Peyer's patch (tissue), 4 donors: ENCODE measurements at regions not wholly inside any gene's neighbourhood (a gene's known extent, or its start where the extent isn't known, plus 50 kb on each side); places are given as distances from the start of the nearest gene placed in this dataset.

Source experiments
- DNase-seq, 3 donors: peaks; one replicate each; pipeline ENCODE4 v3.0.0-alpha.2; 2017 to 2019
- H3K27ac ChIP-seq, 4 donors: fragments of 200-600 bp; sonication (generic); one replicate each; pipeline ENCODE4 v1.5.1; 2016 to 2019
- H3K27me3 ChIP-seq, 2 donors: fragments of 200-600 bp; sonication (generic); one replicate each; pipeline ENCODE4 v1.5.1; 2019
- H3K36me3 ChIP-seq, 3 donors: fragments of 200-600 bp; sonication (generic); one replicate each; pipeline ENCODE4 v1.5.1; 2016 to 2019
- H3K4me1 ChIP-seq, 4 donors: fragments of 200-600 bp; sonication (generic); one replicate each; pipeline ENCODE4 v1.5.1; 2016 to 2019
- H3K4me3 ChIP-seq, 4 donors: fragments of 200-600 bp; sonication (generic); 1 replicate in 3 of 4; 2 replicates in 1 of 4; pipeline ENCODE4 v1.5.1; 2016 to 2019; ENCODE audit warnings: mild to moderate bottlenecking in 1 of 4
- H3K9me3 ChIP-seq, 4 donors: fragments of 200-600 bp; sonication (generic); one replicate each; pipeline ENCODE4 v1.5.1; 2016 to 2019; ENCODE audit warnings: mild to moderate bottlenecking in 1 of 4
- POLR2A ChIP-seq, 2 donors: fragments of 450-650 bp; IDR thresholded peaks; one replicate each; pipeline ENCODE4 v1.5.1; 2017; ENCODE audit warnings: antibody characterized with exemption in 2 of 2, mild to moderate bottlenecking in 2 of 2, moderate library complexity in 2 of 2
- TF ChIP-seq, protein P1 (sequence below), 6 experiments: fragments of 450-650 bp in 4 of 6; fragments of 200-600 bp in 2 of 6; sonication (generic) in 1 of 6; IDR thresholded peaks; one replicate each; pipeline ENCODE4 v1.5.1; 2017 to 2019; ENCODE audit warnings: antibody characterized with exemption in 6 of 6, mild to moderate bottlenecking in 3 of 6, moderate library complexity in 1 of 6

DNA sequence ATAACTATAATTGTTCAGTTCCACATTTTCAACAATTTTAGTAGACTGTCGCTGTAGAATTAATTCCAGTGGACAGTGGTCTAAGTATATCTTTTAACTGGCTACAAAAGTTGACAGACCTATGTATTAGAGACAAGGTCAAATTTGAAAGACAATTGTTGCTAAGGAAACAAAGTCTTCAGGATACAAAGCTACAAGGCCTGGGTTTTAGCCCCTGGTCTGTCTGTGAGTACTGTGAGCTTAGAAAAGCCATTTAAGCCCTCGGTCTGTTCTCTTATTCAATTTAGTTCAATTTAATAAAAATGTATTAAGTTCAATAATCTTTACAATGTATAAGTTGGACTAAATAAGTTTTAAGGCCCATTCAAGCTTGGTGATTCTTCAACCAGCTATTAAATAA, 352.5 kb downstream of the HDGFL1 start:
- no peaks in the 10 kb centered on the region for H3K9me3 ChIP-seq
- H3K27me3 ChIP-seq: no peaks in the 10 kb centered on the region
- H3K4me3 ChIP-seq: no peak overlapping the region
- H3K36me3 ChIP-seq: no peaks in the 10 kb centered on the region
- TF ChIP-seq, protein P1, sequence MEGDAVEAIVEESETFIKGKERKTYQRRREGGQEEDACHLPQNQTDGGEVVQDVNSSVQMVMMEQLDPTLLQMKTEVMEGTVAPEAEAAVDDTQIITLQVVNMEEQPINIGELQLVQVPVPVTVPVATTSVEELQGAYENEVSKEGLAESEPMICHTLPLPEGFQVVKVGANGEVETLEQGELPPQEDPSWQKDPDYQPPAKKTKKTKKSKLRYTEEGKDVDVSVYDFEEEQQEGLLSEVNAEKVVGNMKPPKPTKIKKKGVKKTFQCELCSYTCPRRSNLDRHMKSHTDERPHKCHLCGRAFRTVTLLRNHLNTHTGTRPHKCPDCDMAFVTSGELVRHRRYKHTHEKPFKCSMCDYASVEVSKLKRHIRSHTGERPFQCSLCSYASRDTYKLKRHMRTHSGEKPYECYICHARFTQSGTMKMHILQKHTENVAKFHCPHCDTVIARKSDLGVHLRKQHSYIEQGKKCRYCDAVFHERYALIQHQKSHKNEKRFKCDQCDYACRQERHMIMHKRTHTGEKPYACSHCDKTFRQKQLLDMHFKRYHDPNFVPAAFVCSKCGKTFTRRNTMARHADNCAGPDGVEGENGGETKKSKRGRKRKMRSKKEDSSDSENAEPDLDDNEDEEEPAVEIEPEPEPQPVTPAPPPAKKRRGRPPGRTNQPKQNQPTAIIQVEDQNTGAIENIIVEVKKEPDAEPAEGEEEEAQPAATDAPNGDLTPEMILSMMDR (IDR thresholded peaks at IDR 0.05): no peak
- no peak for TF ChIP-seq POLR2A (IDR thresholded peaks at IDR 0.05)
- no peaks in the 10 kb centered on the region for H3K4me1 ChIP-seq
- H3K27ac ChIP-seq: no peak overlapping the region
- DNase-seq: no peak

DNA sequence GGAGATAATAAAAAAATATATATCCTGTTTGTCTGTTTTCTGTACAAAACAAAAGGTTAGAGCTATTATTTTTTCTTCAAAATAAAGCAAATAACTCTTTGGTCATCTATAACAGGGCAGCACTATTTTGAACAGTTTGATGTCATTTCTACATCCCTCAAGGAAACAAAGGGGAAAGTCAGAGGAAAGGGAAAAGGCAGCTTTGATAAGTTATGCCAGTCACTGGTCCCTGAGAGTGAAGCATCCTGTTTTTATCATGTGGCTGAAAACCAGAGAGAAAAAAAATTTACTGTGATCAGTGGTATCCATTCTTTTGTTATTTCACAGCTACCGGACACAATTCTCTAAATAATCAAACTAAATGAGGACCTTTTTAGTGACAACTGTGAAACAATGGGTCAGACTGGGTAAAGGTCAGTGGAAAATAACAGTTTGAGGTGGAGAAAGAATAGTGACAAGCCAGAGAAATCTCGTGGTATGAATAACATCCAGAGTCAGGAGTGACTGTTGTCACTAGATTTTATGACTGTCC, 356.0 kb downstream of the HDGFL1 start:
- Histone ChIP-seq H3K4me3 (no peak overlapping the region), H3K36me3 (no peaks in the 10 kb centered on the region), H3K9me3 (no peaks in the 10 kb centered on the region), H3K4me1 (no peaks in the 10 kb centered on the region), H3K27ac (no peak overlapping the region), H3K27me3 (no peaks in the 10 kb centered on the region)
- DNase-seq: no peak
- TF ChIP-seq, protein P1 (IDR thresholded peaks at IDR 0.05): no peak
- TF ChIP-seq POLR2A (IDR thresholded peaks at IDR 0.05): no peak

DNA sequence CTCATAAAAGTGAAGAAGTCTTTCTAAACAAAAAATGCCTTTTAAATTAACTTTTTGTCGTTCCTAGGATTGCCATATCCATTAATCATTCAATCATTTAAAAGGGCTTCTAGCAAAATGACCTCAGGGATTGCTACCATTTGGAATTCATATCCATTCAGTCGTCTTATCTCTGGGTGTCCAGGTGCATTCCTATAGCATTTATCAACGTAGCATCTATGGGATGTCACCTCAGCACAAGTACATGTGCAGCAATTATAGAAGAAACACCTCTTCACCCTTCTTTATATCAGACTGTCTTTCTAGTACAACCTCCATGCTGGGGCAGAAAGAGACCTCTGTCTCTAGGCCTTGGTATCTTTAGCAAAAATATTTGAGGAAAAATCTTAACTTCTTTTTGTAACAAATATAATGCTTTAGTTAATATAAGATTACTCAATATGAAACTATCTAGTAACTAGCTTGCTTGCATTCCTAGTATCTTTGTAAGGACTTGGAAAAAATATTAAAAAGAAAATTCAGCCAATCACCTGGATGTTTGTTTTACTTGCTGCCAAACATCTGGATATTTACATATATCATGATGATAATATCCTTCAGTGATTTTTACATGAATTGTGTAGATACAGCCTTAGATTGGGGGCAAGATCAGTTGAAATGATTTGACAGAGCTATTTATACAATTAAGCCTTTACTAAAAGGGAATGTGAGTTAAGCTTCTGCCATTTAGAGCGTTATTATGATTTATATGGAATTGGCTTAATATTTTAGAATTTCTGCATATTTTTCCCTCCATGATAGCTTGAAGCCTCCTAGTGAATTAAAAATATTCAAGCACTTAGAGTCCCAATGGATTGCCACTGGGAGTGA, 356.8 kb downstream of the HDGFL1 start:
- Histone ChIP-seq H3K4me3 (no peak overlapping the region), H3K4me1 (no peaks in the 10 kb centered on the region), H3K27me3 (no peaks in the 10 kb centered on the region), H3K9me3 (no peaks in the 10 kb centered on the region), H3K27ac (no peak overlapping the region), H3K36me3 (no peaks in the 10 kb centered on the region)
- no peak for DNase-seq
- TF ChIP-seq, protein P1 (IDR thresholded peaks at IDR 0.05): no peak
- no peak for TF ChIP-seq POLR2A (IDR thresholded peaks at IDR 0.05)

DNA sequence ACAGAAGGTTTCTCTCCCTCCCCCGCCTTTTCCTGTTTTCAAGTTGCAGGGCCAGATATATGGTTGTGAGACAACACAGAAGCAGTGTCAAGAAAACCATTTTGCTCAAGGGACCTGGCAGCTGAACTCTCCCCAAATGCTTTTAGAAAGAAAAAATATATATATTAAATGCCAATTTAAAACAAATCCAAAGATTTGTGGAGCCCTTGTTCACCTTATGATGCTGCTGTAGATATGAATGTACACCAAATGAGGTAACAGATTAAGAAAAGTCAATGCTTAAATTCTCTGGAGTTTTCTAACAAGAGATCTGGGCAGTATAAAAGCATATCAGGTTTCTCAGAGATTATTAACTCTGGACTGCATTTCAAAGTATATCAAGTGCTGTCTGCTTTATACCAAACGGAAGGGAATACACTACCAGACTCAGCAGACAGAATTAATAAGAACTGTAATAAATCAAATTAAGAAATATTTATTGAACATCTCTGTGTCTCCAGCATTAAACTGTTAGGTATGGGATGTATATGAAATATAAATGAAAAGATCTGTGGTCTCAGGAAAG, 357.5 kb downstream of the HDGFL1 start:
- Histone ChIP-seq H3K4me3 (no peak overlapping the region), H3K36me3 (no peaks in the 10 kb centered on the region), H3K4me1 (no peaks in the 10 kb centered on the region), H3K27me3 (no peaks in the 10 kb centered on the region), H3K9me3 (no peaks in the 10 kb centered on the region), H3K27ac (no peak overlapping the region)
- no peak for DNase-seq
- TF ChIP-seq, protein P1 (IDR thresholded peaks at IDR 0.05): no peak
- TF ChIP-seq POLR2A (IDR thresholded peaks at IDR 0.05): no peak

DNA sequence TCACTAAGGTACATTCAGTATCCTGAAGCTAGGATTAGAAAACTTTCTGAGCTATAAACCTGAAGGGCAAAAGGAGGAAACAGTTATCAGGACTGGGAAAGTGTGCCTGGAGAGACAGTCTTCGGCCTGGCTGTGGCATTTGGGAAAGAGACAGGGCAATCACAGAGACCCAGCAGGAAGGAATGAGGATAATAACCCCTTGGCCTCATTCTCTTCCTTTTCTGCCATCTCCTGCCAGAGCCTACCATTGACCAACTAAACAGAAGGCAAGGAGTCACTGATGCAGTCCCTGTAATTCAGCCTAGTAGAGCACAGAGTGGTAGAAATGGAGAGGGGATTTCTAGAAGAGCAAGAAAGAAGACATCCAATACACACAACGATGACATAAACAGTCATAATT, 359.4 kb downstream of the HDGFL1 start:
- no peaks in the 10 kb centered on the region for H3K4me1 ChIP-seq
- H3K36me3 ChIP-seq: no peaks in the 10 kb centered on the region
- no peaks in the 10 kb centered on the region for H3K9me3 ChIP-seq
- no peak for DNase-seq
- TF ChIP-seq POLR2A (IDR thresholded peaks at IDR 0.05): no peak
- TF ChIP-seq, protein P1 (IDR thresholded peaks at IDR 0.05): no peak
- H3K27ac ChIP-seq: no peak overlapping the region
- H3K4me3 ChIP-seq: no peak overlapping the region
- no peaks in the 10 kb centered on the region for H3K27me3 ChIP-seq
